ENCODE measurements at regions not wholly inside any gene's neighbourhood (a gene's known extent, or its start where the extent isn't known, plus 50 kb on each side); places are given as distances from the start of the nearest gene placed in this dataset.
"Not testable (repeated sequence)": the region's sequence is repeated elsewhere in the genome, so short reads cannot be mapped to it uniquely, and the experiment has no call there.

DNA sequence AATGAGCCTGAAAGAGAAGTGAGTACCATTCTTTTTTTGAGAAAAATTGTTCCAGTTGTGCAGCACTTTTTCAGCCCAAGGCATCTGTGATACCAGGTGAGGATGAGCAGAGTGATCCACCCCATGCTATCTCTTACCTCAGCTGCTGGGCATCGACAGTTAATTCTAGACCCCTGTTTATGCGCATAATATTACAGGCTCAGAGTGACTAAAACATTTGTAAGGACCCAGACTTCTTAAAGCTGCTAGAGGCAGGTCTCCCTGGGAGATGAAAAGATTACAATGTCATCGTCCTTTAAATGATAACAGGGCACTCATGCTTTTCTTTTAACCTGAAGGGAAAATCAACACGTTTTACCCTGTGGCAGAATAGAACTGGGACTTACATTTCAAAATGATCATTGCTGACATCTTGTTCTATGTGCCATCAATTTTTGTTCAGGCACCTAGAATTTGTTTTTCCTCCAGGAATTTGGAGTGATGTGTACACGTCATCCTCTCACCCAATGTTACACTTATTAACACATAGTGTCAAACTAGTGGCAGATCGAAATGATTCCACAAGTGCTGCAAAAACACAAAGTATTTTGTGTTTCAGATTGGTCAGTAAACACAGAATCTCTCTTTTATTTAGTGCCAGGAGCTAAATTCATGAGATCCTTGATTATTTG is 684.6 kb downstream of the UTRN start:
- intact Hi-C loops (cut with DNase I), result no loop called here
- no peaks in the 10 kb centered on the region for H3K9me3 ChIP-seq
- H3K36me3 ChIP-seq, result no peaks in the 10 kb centered on the region
- no peak for ATAC-seq
- no peaks in the 10 kb centered on the region for H3K27me3 ChIP-seq (ENCODE audit: low read depth)
- TF ChIP-seq, protein P1, sequence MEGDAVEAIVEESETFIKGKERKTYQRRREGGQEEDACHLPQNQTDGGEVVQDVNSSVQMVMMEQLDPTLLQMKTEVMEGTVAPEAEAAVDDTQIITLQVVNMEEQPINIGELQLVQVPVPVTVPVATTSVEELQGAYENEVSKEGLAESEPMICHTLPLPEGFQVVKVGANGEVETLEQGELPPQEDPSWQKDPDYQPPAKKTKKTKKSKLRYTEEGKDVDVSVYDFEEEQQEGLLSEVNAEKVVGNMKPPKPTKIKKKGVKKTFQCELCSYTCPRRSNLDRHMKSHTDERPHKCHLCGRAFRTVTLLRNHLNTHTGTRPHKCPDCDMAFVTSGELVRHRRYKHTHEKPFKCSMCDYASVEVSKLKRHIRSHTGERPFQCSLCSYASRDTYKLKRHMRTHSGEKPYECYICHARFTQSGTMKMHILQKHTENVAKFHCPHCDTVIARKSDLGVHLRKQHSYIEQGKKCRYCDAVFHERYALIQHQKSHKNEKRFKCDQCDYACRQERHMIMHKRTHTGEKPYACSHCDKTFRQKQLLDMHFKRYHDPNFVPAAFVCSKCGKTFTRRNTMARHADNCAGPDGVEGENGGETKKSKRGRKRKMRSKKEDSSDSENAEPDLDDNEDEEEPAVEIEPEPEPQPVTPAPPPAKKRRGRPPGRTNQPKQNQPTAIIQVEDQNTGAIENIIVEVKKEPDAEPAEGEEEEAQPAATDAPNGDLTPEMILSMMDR (IDR thresholded peaks at IDR 0.05), result no peak
- DNase-seq, result no peak
- no peak overlapping the region for H3K27ac ChIP-seq
- H3K4me3 ChIP-seq, result no peak overlapping the region
- no peaks in the 10 kb centered on the region for H3K4me1 ChIP-seq

DNA sequence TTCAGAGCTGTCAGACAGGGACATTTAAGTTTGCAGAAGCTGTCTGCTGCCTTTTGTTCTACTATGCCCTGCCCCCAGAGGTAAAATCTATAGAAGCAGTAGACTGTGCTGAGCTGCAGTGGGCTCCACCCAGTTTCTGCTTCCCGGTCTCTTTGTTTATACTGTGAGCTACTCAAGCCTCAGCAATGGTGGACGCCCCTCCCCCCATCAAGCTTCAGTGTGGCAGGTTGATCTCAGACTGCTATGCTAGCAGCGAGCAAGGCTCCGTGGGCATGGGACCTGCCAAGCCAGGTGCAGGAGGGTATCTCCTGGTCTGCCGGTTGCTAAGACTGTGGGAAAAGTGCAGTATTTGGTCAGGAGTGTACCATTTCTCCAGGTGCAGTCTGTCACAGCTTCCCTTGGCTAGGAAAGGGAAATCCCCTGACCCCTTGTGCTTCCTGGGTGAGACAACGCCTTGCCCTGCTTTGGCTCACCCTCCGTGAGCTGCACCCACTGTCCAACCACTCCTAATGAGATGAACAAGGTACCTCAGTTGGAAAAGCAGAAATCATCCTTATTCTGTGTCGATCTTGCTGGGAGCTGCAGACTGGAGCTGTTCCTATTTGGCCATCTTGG is 692.2 kb downstream of the UTRN start:
- H3K4me3 ChIP-seq, result peak overlapping the region; percentile 17
- H3K27me3 ChIP-seq (ENCODE audit: low read depth); intact Hi-C loops (cut with DNase I); H3K4me1 ChIP-seq; H3K9me3 ChIP-seq; H3K36me3 ChIP-seq; H3K27ac ChIP-seq: not testable (repeated sequence)
- peak; percentile 70 for DNase-seq
- ATAC-seq, result peak; percentile 60 to 72

DNA sequence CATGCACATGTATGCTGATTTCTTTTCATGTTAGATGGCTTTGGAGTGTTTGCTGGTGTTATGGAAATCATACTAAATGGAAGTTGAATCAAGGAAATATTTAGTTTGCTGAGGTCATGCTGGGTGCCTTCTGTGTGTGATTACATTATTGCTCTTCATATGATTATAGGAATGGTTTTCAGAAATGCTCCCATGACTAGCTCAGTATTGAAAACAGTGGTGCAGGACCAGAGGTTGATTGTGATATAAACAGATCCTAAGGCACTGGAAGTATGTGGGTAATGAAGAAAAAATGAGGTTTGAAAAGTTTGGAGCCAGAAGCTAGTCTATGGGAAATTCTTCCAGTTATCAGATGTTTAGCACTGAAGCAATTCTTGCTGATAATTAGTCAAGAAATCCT is 693.1 kb downstream of the UTRN start:
- no peaks in the 10 kb centered on the region for H3K9me3 ChIP-seq
- H3K27ac ChIP-seq, result no peak overlapping the region
- TF ChIP-seq, protein P1 (IDR thresholded peaks at IDR 0.05), result no peak
- ATAC-seq (no peak), DNase-seq (no peak)
- H3K27me3 ChIP-seq (ENCODE audit: low read depth), result no peaks in the 10 kb centered on the region
- H3K4me1 ChIP-seq, result peaks cover 7% of the 10 kb centered on the region
- intact Hi-C loops (cut with DNase I), result no loop called here
- no peak overlapping the region for H3K4me3 ChIP-seq
- no peaks in the 10 kb centered on the region for H3K36me3 ChIP-seq

DNA sequence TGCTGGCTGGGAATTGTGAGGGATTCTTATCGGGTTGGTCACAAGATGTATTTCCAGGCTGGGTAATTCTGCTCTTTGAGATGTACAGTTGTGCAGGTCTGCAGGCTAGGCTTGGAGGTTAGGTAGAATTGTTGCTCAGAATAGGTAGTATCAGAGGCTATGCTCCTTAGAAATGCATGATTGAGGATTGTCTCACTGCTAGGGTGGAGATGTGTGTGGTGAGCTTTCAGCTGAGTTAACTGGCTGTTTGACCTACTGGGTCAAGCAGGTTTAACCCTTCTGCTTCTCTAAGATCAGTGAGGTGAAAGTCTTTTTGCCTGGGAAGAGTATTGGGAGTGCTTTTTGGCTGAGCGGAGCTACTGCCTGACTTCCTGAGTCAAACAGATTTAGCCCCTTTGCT is 701.1 kb downstream of the UTRN start:
- Histone ChIP-seq H3K4me3 (no peak overlapping the region), H3K4me1 (no peaks in the 10 kb centered on the region), H3K36me3 (no peaks in the 10 kb centered on the region), H3K27ac (no peak overlapping the region), H3K27me3 (ENCODE audit: low read depth) (no peaks in the 10 kb centered on the region), H3K9me3 (no peaks in the 10 kb centered on the region)
- DNase-seq (no peak), ATAC-seq (no peak)
- intact Hi-C loops (cut with DNase I), result no loop called here
- TF ChIP-seq, protein P1 (IDR thresholded peaks at IDR 0.05), result no peak

DNA sequence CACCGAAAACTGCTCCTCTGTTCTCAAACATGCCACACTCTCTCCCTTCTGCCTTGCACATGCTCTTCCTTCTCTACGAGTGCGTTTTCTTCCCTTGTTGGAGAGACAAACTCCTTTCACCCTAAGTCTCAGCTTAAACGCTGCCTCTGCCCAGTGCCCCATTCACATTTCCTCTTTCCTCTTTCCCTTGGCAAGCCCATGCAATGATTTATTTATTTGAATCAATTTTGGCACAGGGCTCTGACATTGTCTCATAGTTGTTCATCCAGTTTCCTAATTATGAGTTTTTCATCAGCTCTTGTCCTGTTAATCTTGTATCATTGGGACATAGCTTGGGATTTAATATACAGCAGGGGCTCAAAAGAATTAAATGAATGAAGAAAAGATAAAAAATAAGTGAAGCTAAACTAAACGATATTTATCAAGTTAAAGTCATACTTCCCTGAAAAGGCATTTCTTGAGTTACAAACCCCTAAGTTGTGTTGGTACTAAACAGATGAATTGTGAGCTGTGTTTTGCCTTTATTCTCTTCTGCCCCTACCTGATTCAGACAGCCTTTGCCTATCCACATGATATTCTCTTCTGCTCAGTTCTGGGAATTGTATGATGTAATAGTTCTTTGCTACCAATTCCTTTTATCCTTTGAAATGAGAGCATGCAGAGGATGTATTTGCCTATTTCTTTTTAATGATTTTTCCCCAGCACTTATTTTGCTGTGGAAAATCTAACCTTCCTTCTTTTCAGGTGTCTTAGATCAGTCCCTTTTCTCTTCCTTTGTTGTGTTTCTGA is 704.4 kb downstream of the UTRN start:
- Histone ChIP-seq H3K27me3 (ENCODE audit: low read depth) (no peaks in the 10 kb centered on the region), H3K9me3 (no peaks in the 10 kb centered on the region), H3K4me1 (no peaks in the 10 kb centered on the region), H3K27ac (no peak overlapping the region), H3K36me3 (no peaks in the 10 kb centered on the region), H3K4me3 (no peak overlapping the region)
- DNase-seq, result no peak
- ATAC-seq, result no peak
- intact Hi-C loops (cut with DNase I), result no loop called here
- TF ChIP-seq, protein P1 (IDR thresholded peaks at IDR 0.05), result no peak

DNA sequence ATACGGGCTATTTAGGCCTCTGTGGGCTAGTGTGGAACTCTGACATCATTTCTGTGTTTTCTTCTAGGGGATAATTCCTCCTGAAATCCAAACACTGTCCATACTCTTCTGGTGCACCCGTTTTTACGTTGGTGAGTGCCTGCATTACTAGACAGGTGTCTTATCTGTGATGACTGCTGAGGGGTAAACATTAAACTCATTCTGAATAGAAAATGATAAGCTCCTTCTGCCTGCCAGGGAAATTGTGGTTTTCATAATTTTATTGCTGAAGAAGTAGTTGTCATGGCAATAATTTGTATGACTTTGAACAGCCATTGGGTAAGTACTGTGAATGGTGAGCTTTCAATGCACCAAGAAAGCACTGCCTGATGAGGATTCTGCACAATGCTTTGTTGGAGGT is 705.6 kb downstream of the UTRN start:
- Histone ChIP-seq H3K9me3 (no peaks in the 10 kb centered on the region), H3K4me1 (no peaks in the 10 kb centered on the region), H3K27ac (no peak overlapping the region), H3K4me3 (no peak overlapping the region), H3K27me3 (ENCODE audit: low read depth) (no peaks in the 10 kb centered on the region), H3K36me3 (no peaks in the 10 kb centered on the region)
- intact Hi-C loops (cut with DNase I), result no loop called here
- TF ChIP-seq, protein P1 (IDR thresholded peaks at IDR 0.05), result no peak
- ATAC-seq (no peak), DNase-seq (no peak)
